ENCODE measurements at regions not wholly inside any gene's neighbourhood (a gene's known extent, or its start where the extent isn't known, plus 50 kb on each side); places are given as distances from the start of the nearest gene placed in this dataset.

DNA sequence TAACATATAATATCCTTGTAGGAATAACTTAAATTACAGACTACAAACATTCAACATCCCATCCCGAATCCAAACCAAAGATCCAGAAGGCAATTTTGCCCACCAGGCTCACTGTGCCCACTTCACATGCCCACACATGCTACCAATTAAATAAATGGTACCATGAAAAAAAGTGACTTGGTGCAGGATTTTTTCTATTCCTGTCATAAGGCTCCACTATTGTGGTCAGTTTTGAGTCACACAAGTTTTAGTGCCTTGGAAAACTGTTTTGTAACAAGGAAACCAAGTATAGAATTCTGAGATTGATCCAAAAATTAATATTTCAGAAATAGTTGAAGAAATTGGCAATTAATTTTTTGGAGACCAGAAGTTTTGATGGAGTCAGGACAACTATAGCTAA lies 470.1 kb upstream of the THBS1 start:
- in situ Hi-C loops (cut with HindIII; ENCODE audit: low sequenced_read_pairs) = no loop called here

DNA sequence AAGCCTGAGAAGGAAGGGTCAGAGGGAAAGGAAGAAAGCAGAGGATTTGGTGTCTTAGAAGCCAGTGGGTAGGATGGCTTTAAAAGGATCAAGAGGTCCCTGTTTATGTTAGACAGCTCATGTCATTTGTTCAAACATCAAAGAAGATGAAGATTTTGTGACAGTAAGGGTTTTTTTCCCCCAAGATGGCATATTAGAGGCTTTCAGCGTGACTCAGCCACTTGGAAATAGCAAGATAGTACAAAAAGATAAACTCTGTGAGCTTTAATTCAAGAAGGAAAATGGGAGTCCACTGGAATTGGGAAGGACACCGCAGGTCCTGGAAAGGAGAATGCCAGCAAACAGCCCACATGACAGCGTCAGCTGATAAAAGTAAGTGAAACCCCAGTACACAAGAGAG lies 467.1 kb upstream of the THBS1 start:
- in situ Hi-C loops (cut with HindIII; ENCODE audit: low sequenced_read_pairs) = no loop called here

More for the DNA sequence above, 470.1 kb upstream of the THBS1 start:
- DNase-seq (ENCODE audit: low spot score) = no peak

DNA sequence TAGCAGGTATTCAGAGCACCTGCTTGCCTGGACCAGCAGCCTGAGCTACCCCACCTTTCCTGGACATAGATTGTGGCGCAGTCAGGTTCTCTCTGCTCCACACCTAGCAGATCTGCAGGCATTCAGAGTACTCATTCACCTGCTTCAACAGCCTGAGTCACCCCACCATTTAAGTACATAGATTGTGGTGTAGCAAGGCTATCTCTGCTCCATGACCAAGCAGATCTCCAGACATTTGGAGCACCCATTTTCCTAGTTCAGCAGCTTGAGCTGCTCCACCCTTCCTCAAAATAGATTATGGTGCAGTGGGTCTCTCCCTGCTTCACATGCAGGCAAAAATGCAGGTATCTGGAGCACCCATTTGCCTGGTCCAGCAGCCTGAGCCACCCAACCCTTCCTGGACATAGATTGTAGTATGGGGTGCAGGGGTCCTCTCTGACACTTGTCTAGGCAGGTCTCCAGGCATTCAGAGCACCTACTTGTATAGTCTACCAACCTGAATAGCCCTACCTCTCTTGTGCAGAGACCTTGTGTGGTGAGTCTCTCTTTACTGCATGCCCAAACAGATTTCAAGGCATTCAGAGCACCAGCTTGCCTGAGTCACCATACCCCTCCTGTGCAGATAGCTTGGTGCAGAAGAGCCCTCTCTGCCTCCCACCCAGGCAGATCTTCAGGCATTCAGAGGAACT lies 466.0 kb upstream of the THBS1 start:
- DNase-seq (ENCODE audit: low spot score) = no peak
- in situ Hi-C loops (cut with HindIII; ENCODE audit: low sequenced_read_pairs) = no loop called here

More for the DNA sequence above, 467.1 kb upstream of the THBS1 start:
- DNase-seq (ENCODE audit: low spot score) = no peak

GRCh38 chr15:39115379-39116057 lies 465.4 kb upstream of the THBS1 start:
- in situ Hi-C loops (cut with HindIII; ENCODE audit: low sequenced_read_pairs) = no loop called here
- DNase-seq (ENCODE audit: low spot score) = no peak

- in situ Hi-C loops (cut with HindIII; ENCODE audit: low sequenced_read_pairs) = no loop called here
- DNase-seq (ENCODE audit: low spot score) = no peak
These were observed 462.4 kb upstream of the THBS1 start for GRCh38 chr15:39118510-39118909.

GRCh38 chr15:39124155-39124552 lies 456.7 kb upstream of the THBS1 start:
- in situ Hi-C loops (cut with HindIII; ENCODE audit: low sequenced_read_pairs) = no loop called here
- peak; percentile 4 for DNase-seq (ENCODE audit: low spot score)

DNA sequence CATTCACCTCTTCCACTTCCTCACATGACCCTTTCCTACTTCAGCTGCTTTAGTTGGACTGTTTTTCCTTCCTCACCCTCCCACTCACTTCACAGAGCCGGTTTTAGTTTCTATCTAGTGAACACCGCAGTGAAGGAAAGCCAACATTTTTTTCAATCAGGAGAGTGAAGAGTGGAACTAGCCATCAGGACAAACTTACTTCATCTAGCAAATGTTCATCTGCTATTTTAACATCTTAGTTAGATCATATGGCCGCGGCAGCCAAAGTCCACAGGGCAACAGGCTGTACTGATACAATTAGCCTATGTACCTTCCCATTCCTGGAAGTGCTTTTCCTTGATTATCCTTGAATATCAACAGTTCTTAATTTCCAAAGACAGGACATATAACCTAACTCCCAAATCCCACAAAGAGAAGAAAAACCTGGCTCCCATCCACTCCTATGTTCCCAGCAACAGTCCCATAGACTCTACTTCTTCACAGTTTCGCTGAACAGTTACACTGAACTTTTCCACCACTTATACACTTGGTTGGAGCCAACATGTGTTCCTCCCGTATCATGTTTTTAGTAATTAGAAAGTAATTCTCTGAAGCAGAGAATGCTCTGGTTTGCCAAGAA lies 456.2 kb upstream of the THBS1 start:
- in situ Hi-C loops (cut with HindIII; ENCODE audit: low sequenced_read_pairs) = no loop called here
- no peak for DNase-seq (ENCODE audit: low spot score)

DNA sequence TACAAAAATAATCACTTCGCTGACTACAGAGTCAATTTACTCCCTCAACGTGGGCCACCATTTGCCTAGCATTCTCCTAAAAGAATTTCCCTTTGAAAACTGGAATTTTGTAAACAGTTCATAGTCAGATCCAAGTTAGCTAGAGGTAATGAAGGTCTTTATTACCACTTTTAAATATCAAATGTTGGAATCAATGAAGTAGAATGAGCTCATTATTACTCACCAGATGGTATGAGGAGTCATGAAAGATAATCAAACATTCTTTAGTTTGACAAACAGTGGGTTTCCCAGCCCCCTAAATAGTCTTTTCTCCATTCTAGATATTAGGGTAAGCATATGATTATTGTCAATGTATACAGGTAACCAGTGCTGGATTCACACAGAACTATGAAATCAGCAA lies 455.7 kb upstream of the THBS1 start:
- in situ Hi-C loops (cut with HindIII; ENCODE audit: low sequenced_read_pairs) = no loop called here

GRCh38 chr15:39125904-39126303 lies 455.0 kb upstream of the THBS1 start:
- in situ Hi-C loops (cut with HindIII; ENCODE audit: low sequenced_read_pairs) = no loop called here
- DNase-seq (ENCODE audit: low spot score) = peak; percentile 11

More for the DNA sequence above, 455.7 kb upstream of the THBS1 start:
- DNase-seq (ENCODE audit: low spot score) = no peak

GRCh38 chr15:39127151-39127790 lies 453.6 kb upstream of the THBS1 start:
- in situ Hi-C loops (cut with HindIII; ENCODE audit: low sequenced_read_pairs) = no loop called here
- DNase-seq (ENCODE audit: low spot score) = no peak

- no peak for DNase-seq (ENCODE audit: low spot score)
- in situ Hi-C loops (cut with HindIII; ENCODE audit: low sequenced_read_pairs) = no loop called here
These were observed 452.8 kb upstream of the THBS1 start for GRCh38 chr15:39127925-39128617.

GRCh38 chr15:39128746-39129145 lies 452.1 kb upstream of the THBS1 start:
- no peak for DNase-seq (ENCODE audit: low spot score)
- in situ Hi-C loops (cut with HindIII; ENCODE audit: low sequenced_read_pairs) = no loop called here

DNA sequence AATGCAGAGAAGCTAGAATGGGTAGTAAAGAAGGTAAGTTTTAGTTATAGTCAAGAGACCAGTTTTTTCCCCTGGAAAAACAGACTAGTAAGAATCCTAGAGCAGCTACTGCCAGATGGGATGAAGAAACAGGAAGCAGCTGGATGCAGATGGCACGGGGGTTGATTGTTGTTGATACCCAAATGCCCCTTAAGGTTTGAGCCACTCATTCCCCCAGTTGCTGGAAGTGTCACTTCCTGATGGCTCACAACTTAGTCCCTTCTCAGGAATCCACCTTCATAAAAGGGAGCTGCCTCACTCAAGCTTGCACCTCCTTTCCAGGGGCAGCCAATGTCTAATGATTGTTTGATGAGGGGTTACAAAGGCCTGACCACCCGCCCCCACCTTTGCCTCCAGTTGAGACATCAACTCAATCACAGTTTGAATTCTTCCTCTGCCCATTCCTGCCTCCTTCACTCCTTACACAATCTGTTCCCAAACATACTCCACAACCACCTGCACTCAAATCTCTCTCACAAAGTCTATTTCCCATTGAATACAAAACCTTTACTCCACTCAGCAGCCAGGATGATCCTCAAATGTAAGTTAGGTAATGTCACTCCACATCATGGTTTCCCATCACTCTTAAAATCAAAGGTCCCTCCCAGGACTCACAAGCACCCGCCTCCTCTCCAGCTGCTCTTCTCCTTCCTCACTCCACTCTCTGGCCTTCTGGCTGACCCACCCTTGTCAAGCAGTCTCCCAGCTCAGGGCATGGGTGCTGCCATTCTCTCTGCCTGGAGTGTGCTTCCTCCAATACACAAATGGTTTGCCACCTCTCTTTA lies 450.1 kb upstream of the THBS1 start:
- no peak for DNase-seq (ENCODE audit: low spot score)
- in situ Hi-C loops (cut with HindIII; ENCODE audit: low sequenced_read_pairs) = no loop called here

DNA sequence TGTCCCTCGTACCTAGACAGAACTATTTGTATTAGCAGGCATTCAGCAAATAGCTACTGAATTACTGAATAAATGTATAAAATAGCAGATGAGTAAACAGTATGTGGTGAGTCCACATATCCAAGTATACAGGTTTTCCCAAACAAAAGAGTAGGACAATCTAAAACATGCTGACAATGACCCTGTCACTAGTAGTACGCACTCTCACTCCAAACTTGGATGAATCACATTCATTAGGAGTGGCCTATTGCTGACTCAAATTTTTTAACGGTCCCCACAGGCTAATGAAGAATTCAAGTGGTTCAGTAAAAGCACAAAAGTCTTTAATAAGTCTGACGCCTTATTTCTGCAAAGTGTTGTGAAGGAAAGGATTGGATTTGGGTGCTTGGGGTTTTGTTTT lies 449.3 kb upstream of the THBS1 start:
- DNase-seq (ENCODE audit: low spot score) = no peak
- in situ Hi-C loops (cut with HindIII; ENCODE audit: low sequenced_read_pairs) = no loop called here

DNA sequence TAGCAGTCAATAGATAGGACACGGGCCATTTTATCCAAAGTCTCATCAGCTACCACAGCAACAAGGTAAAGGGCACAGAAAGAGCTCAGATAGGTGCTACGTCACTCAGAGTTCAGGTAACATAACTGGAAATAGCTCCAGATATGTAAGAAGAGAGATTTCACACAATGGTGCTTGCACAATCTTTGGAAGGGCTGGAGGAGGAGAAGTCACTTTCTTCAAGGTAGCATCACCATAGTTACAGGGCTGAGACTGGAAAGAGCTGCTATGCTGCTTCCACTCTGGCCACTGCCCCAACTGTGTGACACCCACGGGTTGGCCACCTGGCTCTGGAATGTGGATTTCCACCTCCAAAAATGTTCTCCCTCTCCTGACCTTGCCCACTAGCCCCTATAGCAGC lies 448.8 kb upstream of the THBS1 start:
- DNase-seq (ENCODE audit: low spot score) = no peak
- in situ Hi-C loops (cut with HindIII; ENCODE audit: low sequenced_read_pairs) = no loop called here

GRCh38 chr15:39132954-39133600 lies 447.8 kb upstream of the THBS1 start:
- no peak for DNase-seq (ENCODE audit: low spot score)
- in situ Hi-C loops (cut with HindIII; ENCODE audit: low sequenced_read_pairs) = no loop called here

GRCh38 chr15:39134282-39134681 lies 446.6 kb upstream of the THBS1 start:
- DNase-seq (ENCODE audit: low spot score) = no peak
- in situ Hi-C loops (cut with HindIII; ENCODE audit: low sequenced_read_pairs) = no loop called here

GRCh38 chr15:39135989-39136388 lies 444.9 kb upstream of the THBS1 start:
- DNase-seq (ENCODE audit: low spot score) = no peak
- in situ Hi-C loops (cut with HindIII; ENCODE audit: low sequenced_read_pairs) = no loop called here

Data from G401 (cell line).